HG03558 (cell line): ENCODE measurements at regions not wholly inside any gene's neighbourhood (a gene's known extent, or its start where the extent isn't known, plus 50 kb on each side); places are given as distances from the start of the nearest gene placed in this dataset.
A peak's percentile ranks its signal among the peaks of the same experiment; 100 is the strongest.
"Not testable (repeated sequence)": the region's sequence is repeated elsewhere in the genome, so short reads cannot be mapped to it uniquely, and the experiment has no call there.

Experiments
- ATAC-seq: cut with Tn5 transposase; IDR thresholded peaks from one replicate; pipeline ENCODE4 v1.9.1; 2021; ENCODE audit warnings: moderate number of reproducible peaks; ENCODE audit not compliant: unreplicated experiment; ENCODE audit errors: extremely low read depth

DNA sequence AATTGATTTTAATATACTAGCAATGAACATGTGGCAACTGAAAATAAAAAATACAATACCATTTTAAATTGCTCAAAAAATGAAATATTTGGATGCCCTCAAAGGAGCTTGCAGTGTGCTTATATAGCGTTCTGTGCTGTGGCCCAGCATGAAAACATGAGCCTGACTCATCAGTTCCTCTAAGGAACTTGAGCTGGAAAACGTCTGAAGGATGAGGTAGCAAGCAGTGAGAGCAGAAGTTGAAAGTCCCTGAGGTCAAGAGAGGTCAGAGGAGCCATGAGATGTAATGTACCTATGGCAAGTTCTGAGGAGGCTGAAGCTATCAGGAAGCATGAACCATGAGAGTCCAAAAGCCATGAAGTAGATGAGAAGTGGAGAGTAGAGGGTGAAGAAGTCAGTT is 59.7 kb downstream of the HMGB3 start:
- ATAC-seq = no peak

DNA sequence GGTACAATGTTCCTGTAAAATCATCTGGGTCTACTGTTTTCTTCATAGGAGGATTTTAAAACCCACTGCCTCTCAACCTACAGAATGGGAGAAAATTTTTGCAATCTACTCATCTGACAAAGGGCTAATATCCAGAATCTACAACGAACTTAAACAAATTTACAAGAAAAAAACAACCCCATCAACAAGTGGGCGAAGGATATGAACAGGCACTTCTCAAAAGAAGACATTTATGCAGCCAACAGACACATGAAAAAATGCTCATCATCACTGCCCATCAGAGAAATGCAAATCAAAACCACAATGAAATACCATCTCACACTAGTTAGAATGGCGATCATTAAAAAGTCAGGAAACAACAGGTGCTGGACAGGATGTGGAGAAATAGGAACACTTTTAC is 83.2 kb downstream of the HMGB3 start:
- not testable (repeated sequence) for ATAC-seq

DNA sequence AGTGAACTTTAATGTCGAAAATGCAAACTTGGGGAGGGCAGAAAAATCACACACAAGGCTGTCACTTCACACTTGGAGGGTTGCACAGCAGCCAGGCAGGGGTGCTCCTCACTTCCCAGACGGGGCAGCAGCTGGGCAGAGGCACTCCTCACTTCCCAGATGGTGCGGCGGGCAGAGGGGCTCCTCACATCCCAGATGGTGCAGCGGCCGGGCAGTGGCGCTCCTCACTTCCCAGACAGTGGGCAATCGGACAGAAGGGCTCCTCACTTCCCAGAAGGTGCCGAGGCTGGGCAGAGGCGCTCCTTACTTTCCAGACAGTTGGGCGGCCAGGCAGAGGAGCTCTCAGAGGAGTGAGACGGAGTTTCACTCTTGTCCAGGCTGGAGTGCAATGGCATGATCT is 90.6 kb downstream of the HMGB3 start:
- ATAC-seq = no peak

DNA sequence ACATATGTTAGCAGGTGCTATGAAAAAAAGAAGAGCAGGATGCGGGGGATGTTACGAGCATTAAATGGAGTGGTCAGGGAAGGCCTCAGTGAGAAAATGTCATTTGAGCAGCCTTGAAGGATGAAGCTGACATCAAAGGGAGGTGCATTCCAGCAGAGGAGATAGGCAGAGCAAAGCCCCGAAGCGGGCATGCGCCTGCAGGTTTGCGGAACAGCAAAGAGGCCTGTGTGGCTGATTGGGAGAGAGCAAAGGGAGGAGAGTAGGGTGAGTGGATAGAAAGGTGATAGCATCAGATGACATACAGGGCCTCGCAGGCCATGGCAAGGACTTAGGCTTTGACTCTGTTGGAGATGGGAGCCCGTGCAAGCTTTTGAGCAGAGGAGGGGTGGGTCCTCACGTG is 95.4 kb upstream of the GPR50 start:
- ATAC-seq = no peak

DNA sequence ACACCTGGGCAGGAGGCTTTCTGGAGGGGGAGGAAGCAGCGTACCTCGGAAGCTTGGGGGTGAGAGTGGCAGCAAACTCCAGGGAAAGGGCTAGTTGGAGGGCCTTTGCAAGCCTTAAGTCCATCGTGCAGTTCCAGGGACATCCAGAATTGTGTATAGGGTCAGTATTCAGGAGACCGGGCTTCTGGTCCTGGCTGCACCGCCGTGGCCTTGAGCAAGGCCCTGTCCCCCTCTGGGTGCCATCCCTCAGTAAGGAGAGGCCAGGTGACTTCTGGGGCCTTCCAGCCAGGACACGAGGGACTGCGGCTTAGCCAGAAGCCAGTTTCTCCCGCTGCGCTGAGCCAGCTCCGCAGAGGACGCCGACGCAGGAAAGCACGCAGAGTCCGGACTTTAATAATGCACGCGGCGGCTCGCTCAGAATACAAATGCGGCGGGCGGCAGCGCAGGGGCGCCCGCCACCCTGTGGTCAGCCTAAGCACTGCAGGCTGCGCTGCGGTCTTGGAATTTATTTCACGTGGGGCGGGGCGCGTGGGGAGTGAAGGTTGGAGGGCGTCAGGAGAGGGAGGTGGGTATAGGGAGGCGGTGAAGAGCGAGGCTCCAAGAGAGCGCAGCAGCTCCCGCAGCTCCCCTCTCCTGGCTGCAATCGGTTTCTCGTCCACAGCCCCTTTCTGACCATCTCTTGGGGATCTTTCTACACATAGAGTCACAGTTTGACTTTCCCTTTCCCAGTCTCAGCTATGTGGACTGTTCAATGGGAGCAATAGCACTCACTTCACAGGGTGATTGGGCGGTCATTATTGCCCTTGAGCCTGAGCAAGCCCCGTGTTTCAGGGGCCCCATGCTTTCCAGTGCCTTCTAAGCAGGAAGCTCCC is 94.1 kb upstream of the GPR50 start:
- ATAC-seq = peak; percentile 56

DNA sequence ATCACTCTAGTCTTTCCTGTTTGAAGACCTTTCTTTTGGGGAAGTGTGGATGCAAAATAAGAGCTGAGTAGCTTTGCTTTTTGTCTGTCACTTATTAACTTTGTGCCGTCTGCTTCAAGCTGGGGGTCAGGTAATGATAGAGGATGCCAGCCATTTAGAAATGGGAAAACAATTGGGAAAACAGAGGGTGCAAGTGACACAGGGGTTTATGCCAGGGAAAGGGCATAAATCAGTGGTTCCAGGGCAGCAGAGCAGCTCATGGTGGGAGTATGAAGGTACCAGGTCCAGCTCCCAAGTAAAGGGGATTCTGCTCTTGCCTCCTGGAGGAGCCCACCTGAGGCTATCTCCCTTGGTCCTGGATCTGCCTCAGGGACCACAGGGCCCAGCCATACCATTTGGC is 91.9 kb upstream of the GPR50 start:
- ATAC-seq = no peak

DNA sequence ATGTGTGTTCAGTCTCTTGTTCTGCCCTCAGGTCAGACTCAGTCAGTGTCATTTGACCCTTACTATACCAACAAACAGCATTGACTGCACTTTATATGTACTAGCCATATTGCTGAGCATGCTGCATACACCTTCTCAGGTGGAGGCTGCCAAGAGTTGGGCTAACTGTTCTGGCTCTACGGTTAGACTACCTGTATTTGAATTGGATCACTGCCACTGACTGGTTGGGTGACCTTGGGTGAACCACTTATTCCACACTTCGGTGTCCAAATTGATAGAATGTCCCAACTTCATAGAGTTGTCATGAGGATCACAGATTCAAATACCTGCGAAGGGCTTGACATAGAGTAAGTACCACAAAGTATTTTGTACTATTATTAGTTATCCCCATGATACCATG is 91.2 kb upstream of the GPR50 start:
- no peak for ATAC-seq

DNA sequence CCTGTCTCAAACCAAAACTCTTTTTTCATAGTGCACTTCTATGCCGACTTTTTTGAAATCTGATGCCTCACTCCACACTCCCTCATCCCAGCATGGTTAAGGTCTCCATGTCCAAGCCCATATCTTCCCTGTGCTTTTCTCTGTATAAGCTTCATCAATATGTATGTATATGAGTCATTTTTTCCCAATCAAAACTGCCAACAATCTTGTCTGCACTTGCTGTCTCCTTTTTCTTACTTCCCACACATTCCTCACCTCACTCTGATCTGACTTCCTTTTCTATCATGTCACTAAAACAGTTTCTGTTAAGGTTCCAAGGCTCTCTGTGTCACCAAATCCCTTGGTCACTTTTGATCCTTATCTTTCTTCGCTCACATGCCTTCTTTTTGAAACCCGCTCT is 88.2 kb upstream of the GPR50 start:
- ATAC-seq = no peak

DNA sequence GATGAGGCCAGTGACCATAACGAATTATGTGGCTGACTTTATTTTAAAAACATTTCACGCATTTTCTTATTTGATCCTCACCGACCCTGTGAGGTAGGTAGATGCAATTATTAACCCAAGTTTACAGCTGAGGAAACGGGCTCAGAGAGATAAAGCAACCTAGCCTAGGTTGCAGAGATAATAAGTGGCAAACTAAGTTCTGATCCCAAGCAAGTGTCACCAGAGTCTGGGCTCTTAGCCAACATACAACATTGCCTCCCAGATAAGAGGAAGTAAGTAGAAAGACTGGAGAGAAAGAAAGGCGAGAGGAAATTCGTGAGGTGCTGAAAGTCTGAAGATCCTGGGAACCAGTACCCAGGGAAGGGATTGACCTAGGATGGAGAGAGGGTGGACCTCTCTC is 77.4 kb upstream of the GPR50 start:
- ATAC-seq = no peak

DNA sequence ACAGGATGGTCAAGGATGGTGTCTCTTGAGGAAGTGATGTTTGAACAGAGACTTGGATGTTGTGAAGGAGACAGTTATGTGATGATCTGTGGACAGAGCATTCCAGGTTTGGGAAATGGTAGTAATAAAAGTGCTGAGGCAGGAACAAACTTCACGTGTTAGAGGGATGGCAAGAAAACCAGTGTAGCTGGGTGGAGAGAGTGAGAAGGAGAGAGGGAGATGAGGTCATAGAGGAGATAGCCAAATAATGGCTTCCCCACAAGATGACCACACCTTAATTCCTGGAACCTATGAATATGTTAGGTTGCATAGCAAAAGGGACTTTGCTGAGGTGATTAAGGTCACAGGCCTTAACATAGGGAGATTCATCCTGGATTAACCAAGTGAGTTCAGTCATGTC is 75.6 kb upstream of the GPR50 start:
- no peak for ATAC-seq

DNA sequence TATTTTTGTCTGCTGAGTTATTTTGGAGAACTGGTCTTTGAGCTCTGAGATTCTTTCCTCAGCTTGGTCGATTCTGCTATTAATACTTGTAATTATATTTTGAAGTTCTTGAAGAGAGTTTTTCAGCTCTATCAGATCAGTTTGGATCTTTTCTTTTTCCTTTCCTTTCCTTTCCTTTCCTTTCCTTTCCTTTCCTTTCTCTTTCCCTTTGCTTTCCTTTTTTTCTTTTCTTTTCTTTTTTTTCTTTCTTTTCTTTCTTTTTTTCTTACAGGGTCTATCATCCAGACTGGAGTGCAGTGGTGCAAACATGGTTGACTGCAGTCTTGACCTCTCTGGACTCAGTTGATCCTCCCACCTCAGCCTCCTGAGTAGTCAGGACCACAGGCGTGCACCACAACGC is 63.2 kb upstream of the GPR50 start:
- ATAC-seq = not testable (repeated sequence)
